H9 (cell line): ENCODE measurements at regions not wholly inside any gene's neighbourhood (a gene's known extent, or its start where the extent isn't known, plus 50 kb on each side); places are given as distances from the start of the nearest gene placed in this dataset.

Source experiments
- DNase-seq: peaks from one replicate; pipeline ENCODE4 v3.0.0-alpha.2; 2017
- H2AFZ ChIP-seq: one replicate; pipeline ENCODE4 v1.6.1; 2013; ENCODE audit warnings: mild to moderate bottlenecking, low read length, control low read depth, moderate library complexity
- H2AK5ac ChIP-seq: 2 replicates; pipeline ENCODE4 v1.6.1; 2013; ENCODE audit warnings: low read length, control low read depth, mixed read lengths; ENCODE audit not compliant: insufficient read length
- H2BK120ac ChIP-seq: one replicate; pipeline ENCODE4 v1.6.1; 2013; ENCODE audit warnings: low read depth, mild to moderate bottlenecking, low read length, control low read depth, inconsistent platforms; ENCODE audit not compliant: poor library complexity, severe bottlenecking
- H2BK12ac ChIP-seq: 2 replicates; pipeline ENCODE4 v1.6.1; 2013; ENCODE audit warnings: low read length, control low read depth, mixed read lengths, low read depth; ENCODE audit not compliant: insufficient read length
- H2BK15ac ChIP-seq: 2 replicates; pipeline ENCODE4 v1.6.1; 2013; ENCODE audit warnings: low read depth, low read length, control low read depth
- H2BK20ac ChIP-seq: one replicate; pipeline ENCODE4 v1.6.1; 2013; ENCODE audit warnings: low read depth, mild to moderate bottlenecking, low read length, control low read depth, inconsistent platforms; ENCODE audit not compliant: poor library complexity, severe bottlenecking
- H2BK5ac ChIP-seq: 2 replicates; pipeline ENCODE4 v1.6.1; 2013; ENCODE audit warnings: low read length, control low read depth, mixed read lengths; ENCODE audit not compliant: insufficient read length
- H3K14ac ChIP-seq: 2 replicates; pipeline ENCODE4 v1.6.1; 2013; ENCODE audit warnings: low read length, control low read depth; ENCODE audit not compliant: insufficient read depth
- H3K18ac ChIP-seq: 2 replicates; pipeline ENCODE4 v1.6.1; 2013; ENCODE audit warnings: low read depth, mild to moderate bottlenecking, mixed read lengths, low read length, control low read depth; ENCODE audit not compliant: insufficient read length
- H3K23ac ChIP-seq: 2 replicates; pipeline ENCODE4 v1.6.1; 2013; ENCODE audit warnings: low read length, control low read depth, mixed read lengths, low read depth; ENCODE audit not compliant: insufficient read length
- H3K23me2 ChIP-seq: 2 replicates; pipeline ENCODE4 v1.6.1; 2013; ENCODE audit warnings: low read depth, mild to moderate bottlenecking, mixed read lengths, low read length, control low read depth; ENCODE audit not compliant: insufficient read length, poor library complexity, severe bottlenecking
- H3K27ac ChIP-seq: 2 replicates; pipeline ENCODE4 v1.5.1; 2013; ENCODE audit warnings: low read length, control low read depth, mixed read lengths, low read depth; ENCODE audit not compliant: insufficient read length
- H3K27me3 ChIP-seq: 2 replicates; pipeline ENCODE4 v1.6.1; 2013; ENCODE audit warnings: low read length, control low read depth, inconsistent platforms; ENCODE audit not compliant: insufficient read depth
- H3K4ac ChIP-seq: 2 replicates; pipeline ENCODE4 v1.6.1; 2013; ENCODE audit warnings: low read depth, mild to moderate bottlenecking, control low read depth, inconsistent platforms, low read length, moderate library complexity
- H3K4me1 ChIP-seq: 2 replicates; pipeline ENCODE4 v1.6.1; 2013; ENCODE audit warnings: low read length, control low read depth, inconsistent platforms; ENCODE audit not compliant: insufficient read depth
- H3K4me2 ChIP-seq: 2 replicates; pipeline ENCODE4 v1.6.1; 2013; ENCODE audit warnings: low read length, control low read depth, mixed read lengths; ENCODE audit not compliant: insufficient read length, insufficient read depth
- H3K56ac ChIP-seq: 2 replicates; pipeline ENCODE4 v1.6.1; 2013; ENCODE audit warnings: low read depth, mild to moderate bottlenecking, mixed read lengths, low read length, control low read depth; ENCODE audit not compliant: insufficient read length
- H3K79me1 ChIP-seq: 2 replicates; pipeline ENCODE4 v1.6.1; 2013; ENCODE audit warnings: low read depth, mild to moderate bottlenecking, moderate library complexity, low read length, control low read depth, inconsistent platforms; ENCODE audit not compliant: insufficient read depth, poor library complexity, severe bottlenecking
- H3K79me2 ChIP-seq: 2 replicates; pipeline ENCODE4 v1.6.1; 2013; ENCODE audit warnings: low read length, control low read depth, inconsistent platforms; ENCODE audit not compliant: insufficient read depth
- H3K9ac ChIP-seq: 2 replicates; pipeline ENCODE4 v1.6.1; 2013; ENCODE audit warnings: low read length, control low read depth, mixed read lengths; ENCODE audit not compliant: insufficient read length; ENCODE audit errors: extremely low read depth
- H3K9me3 ChIP-seq: one replicate; pipeline ENCODE4 v1.6.1; 2013; ENCODE audit warnings: low read depth, low read length, inconsistent platforms; ENCODE audit not compliant: control insufficient read depth
- H3T11ph ChIP-seq: one replicate; pipeline ENCODE4 v1.6.1; 2013; ENCODE audit warnings: mild to moderate bottlenecking, low read length, control low read depth, inconsistent platforms
- H4K20me1 ChIP-seq: one replicate; pipeline ENCODE4 v1.6.1; 2013; ENCODE audit not compliant: control insufficient read depth, insufficient read length, insufficient read depth
- H4K5ac ChIP-seq: 2 replicates; pipeline ENCODE4 v1.6.1; 2013; ENCODE audit warnings: low read depth, mild to moderate bottlenecking, mixed read lengths, low read length, control low read depth; ENCODE audit not compliant: insufficient read length
- H4K8ac ChIP-seq: replicated peaks from 2 replicates; pipeline ENCODE4 v1.6.1; 2013; ENCODE audit warnings: low read length, control low read depth, mixed read lengths, low read depth; ENCODE audit not compliant: insufficient read length
- H4K91ac ChIP-seq: 2 replicates; pipeline ENCODE4 v1.6.1; 2013; ENCODE audit warnings: low read depth, mild to moderate bottlenecking, moderate library complexity, mixed read lengths, low read length, control low read depth; ENCODE audit not compliant: insufficient read length
- H3K27ac Mint-ChIP-seq, 3 experiments: 2 replicates in 2 of 3; 3 replicates in 1 of 3; pipeline ENCODE4 v1.8.0; 2020 to 2021; ENCODE audit warnings: mixed read lengths in 3 of 3, mild to moderate bottlenecking in 1 of 3, moderate library complexity in 1 of 3
- H3K27me3 Mint-ChIP-seq: 2 replicates; pipeline ENCODE4 v1.8.0; 2021; ENCODE audit warnings: low read depth, mild to moderate bottlenecking, moderate library complexity, mixed read lengths
- H3K36me3 Mint-ChIP-seq, 3 experiments: 2 replicates in 2 of 3; 3 replicates in 1 of 3; pipeline ENCODE4 v1.8.0; 2020 to 2021; ENCODE audit warnings: low read depth in 3 of 3, mixed read lengths in 3 of 3; ENCODE audit not compliant: insufficient read depth in 1 of 3
- H3K4me1 Mint-ChIP-seq, 2 experiments: 2 replicates each; pipeline ENCODE4 v1.8.0; 2020; ENCODE audit warnings: mixed read lengths in 2 of 2
- H3K4me3 Mint-ChIP-seq, 2 experiments: 2 replicates in 1 of 2; 3 replicates in 1 of 2; pipeline ENCODE4 v1.8.0; 2020 to 2021; ENCODE audit warnings: mild to moderate bottlenecking in 2 of 2, mixed read lengths in 2 of 2, moderate library complexity in 1 of 2
- H3K9me3 Mint-ChIP-seq, 2 experiments: 2 replicates in 1 of 2; 3 replicates in 1 of 2; pipeline ENCODE4 v1.8.0; 2020; ENCODE audit warnings: mild to moderate bottlenecking in 2 of 2, mixed read lengths in 2 of 2, moderate library complexity in 1 of 2
- whole genome bisulfite sequencing: extraction: QIAGEN DNeasy Blood & Tissue Kit; methylation state at CpG from one replicate; pipeline ENCODE4 v1.1.7; 2013; ENCODE audit warnings: missing lambda C conversion rate, low lambda C conversion rate, mixed read lengths; ENCODE audit not compliant: insufficient read length; ENCODE audit errors: extremely low coverage; 5-methylcytosine and 5-hydroxymethylcytosine counted together
- TF ChIP-seq, protein P1 (sequence below): fragments of 200-600 bp; sonication (generic); conservative IDR thresholded peaks from 3 replicates; pipeline ENCODE4 v1.8.0; 2021; ENCODE audit warnings: antibody characterized with exemption, mild to moderate bottlenecking

DNA sequence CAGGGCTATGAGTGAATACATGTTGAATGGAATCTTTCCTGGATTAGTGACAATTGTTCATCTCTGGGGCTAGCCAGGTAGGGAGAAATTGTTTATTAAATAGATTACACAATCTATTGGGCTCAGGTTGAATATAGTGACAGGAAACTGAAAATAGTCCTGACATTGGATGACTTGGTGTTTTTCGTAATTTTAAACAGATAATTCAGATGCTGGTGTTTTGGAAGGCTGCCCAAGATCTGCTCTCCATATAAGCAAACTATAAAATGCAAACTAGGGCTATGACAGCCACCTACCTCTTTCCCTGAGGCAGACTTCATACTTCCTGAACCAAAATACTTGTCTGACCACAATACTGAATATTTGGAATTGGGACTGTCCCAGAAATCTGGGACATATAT is 99.1 kb downstream of the ENC1 start:
- Histone ChIP-seq H2BK20ac (no peak overlapping the region), H3K9ac (no peak overlapping the region), H3K4ac (no peak overlapping the region), H3K23ac (no peak overlapping the region), H2BK15ac (no peak overlapping the region), H4K20me1 (no peaks in the 10 kb centered on the region), H3K23me2 (peaks cover 5% of the 10 kb centered on the region), H3K18ac (no peak overlapping the region), H3K79me2 (no peaks in the 10 kb centered on the region), H3K4me1 (peaks cover 18% of the 10 kb centered on the region), H2BK120ac (no peak overlapping the region), H4K91ac (no peak overlapping the region), H3K79me1 (no peaks in the 10 kb centered on the region), H2BK5ac (no peak overlapping the region), H3K27ac (no peak overlapping the region), H3K27me3 (no peaks in the 10 kb centered on the region), H2AK5ac (no peak overlapping the region), H3K14ac (no peak overlapping the region), H2BK12ac (no peak overlapping the region), H3K9me3 (no peaks in the 10 kb centered on the region), H3T11ph (no peak overlapping the region), H3K56ac (no peak overlapping the region), H4K8ac (no peak overlapping the region), H4K5ac (no peak overlapping the region), H3K4me2 (no peak overlapping the region), H2AFZ (no peak overlapping the region)
- no peak overlapping the region for H3K27ac Mint-ChIP-seq
- no peaks in the 10 kb centered on the region; a peak in 1 of 5 replicates for H3K9me3 Mint-ChIP-seq
- H3K4me1 Mint-ChIP-seq, result peaks cover 57 to 62% of the 10 kb centered on the region in 2 experiments
- no peak for DNase-seq
- H3K4me3 Mint-ChIP-seq, result no peak overlapping the region
- TF ChIP-seq, protein P1, sequence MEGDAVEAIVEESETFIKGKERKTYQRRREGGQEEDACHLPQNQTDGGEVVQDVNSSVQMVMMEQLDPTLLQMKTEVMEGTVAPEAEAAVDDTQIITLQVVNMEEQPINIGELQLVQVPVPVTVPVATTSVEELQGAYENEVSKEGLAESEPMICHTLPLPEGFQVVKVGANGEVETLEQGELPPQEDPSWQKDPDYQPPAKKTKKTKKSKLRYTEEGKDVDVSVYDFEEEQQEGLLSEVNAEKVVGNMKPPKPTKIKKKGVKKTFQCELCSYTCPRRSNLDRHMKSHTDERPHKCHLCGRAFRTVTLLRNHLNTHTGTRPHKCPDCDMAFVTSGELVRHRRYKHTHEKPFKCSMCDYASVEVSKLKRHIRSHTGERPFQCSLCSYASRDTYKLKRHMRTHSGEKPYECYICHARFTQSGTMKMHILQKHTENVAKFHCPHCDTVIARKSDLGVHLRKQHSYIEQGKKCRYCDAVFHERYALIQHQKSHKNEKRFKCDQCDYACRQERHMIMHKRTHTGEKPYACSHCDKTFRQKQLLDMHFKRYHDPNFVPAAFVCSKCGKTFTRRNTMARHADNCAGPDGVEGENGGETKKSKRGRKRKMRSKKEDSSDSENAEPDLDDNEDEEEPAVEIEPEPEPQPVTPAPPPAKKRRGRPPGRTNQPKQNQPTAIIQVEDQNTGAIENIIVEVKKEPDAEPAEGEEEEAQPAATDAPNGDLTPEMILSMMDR, result no peak
- H3K36me3 Mint-ChIP-seq, result no peaks in the 10 kb centered on the region; a peak in 1 of 7 replicates
- peaks cover 4% of the 10 kb centered on the region for H3K27me3 Mint-ChIP-seq
- no CpG with 5 or more reads among the region's 1 CpG for WGBS
